Natural killer cell (primary cell): ENCODE measurements at regions not wholly inside any gene's neighbourhood (a gene's known extent, or its start where the extent isn't known, plus 50 kb on each side); places are given as distances from the start of the nearest gene placed in this dataset.

ENCODE experiments used
- ATAC-seq, 3 donors: fragments of 150-1000 bp in 2 of 3; fragments of 200-7000 bp in 1 of 3; cut with Tn5 transposase; 1 replicate in 1 of 3; 2 replicates in 2 of 3; pipeline ENCODE4 v1.10.0; 2021; ENCODE audit warnings: mild to moderate bottlenecking in 2 of 3, moderate library complexity in 2 of 3
- DNase-seq, 2 donors: peaks; one replicate each; pipeline versions ENCODE4 v3.0.0 to v3.0.0-alpha.2; 2013 to 2021; ENCODE audit warnings: mixed read lengths in 1 of 2
- H3K27ac ChIP-seq: one replicate; pipeline ENCODE4 v1.5.1; 2013; ENCODE audit warnings: mild to moderate bottlenecking, low read length
- H3K27me3 ChIP-seq: one replicate; pipeline ENCODE4 v1.6.1; 2013; ENCODE audit warnings: low read length; ENCODE audit not compliant: control insufficient read depth, insufficient read depth
- H3K36me3 ChIP-seq: one replicate; pipeline ENCODE4 v1.6.1; 2013; ENCODE audit warnings: low read length; ENCODE audit not compliant: control insufficient read depth, insufficient read depth
- H3K4me1 ChIP-seq: one replicate; pipeline ENCODE4 v1.6.1; 2013; ENCODE audit warnings: low read length; ENCODE audit not compliant: control insufficient read depth, insufficient read depth
- H3K4me3 ChIP-seq: one replicate; pipeline ENCODE4 v1.5.1; 2013; ENCODE audit warnings: low read length
- H3K9me3 ChIP-seq: one replicate; pipeline ENCODE4 v1.6.1; 2013; ENCODE audit warnings: low read length; ENCODE audit not compliant: control insufficient read depth, insufficient read depth
- H3K27ac Mint-ChIP-seq, 2 donors: one replicate each; pipeline ENCODE4 v1.8.0; 2022; ENCODE audit warnings: mild to moderate bottlenecking in 2 of 2, mixed read lengths in 2 of 2, moderate library complexity in 1 of 2
- H3K27me3 Mint-ChIP-seq, 2 donors: one replicate each; pipeline ENCODE4 v1.8.0; 2022; ENCODE audit warnings: low read depth in 2 of 2, mixed read lengths in 2 of 2
- H3K36me3 Mint-ChIP-seq: one replicate; pipeline ENCODE4 v1.8.0; 2022; ENCODE audit warnings: mixed read lengths
- H3K4me1 Mint-ChIP-seq, 2 donors: one replicate each; pipeline ENCODE4 v1.8.0; 2022; ENCODE audit warnings: mixed read lengths in 2 of 2
- H3K4me3 Mint-ChIP-seq: one replicate; pipeline ENCODE4 v1.8.0; 2022; ENCODE audit warnings: mild to moderate bottlenecking, moderate library complexity, mixed read lengths
- H3K9me3 Mint-ChIP-seq, 2 donors: one replicate each; pipeline ENCODE4 v1.8.0; 2022; ENCODE audit warnings: mixed read lengths in 2 of 2
- CTCF ChIP-seq: fragments of 200-600 bp; IDR thresholded peaks from one replicate; pipeline ENCODE4 v1.8.0; 2022; ENCODE audit warnings: antibody characterized with exemption
- WGBS: methylation state at CpG from one replicate; pipeline ENCODE4 v1.1.7; 2013; ENCODE audit warnings: missing lambda C conversion rate; ENCODE audit not compliant: insufficient coverage; 5-methylcytosine and 5-hydroxymethylcytosine counted together
- intact Hi-C: fragments of 100-400 bp; cut with micrococcal nuclease; formaldehyde crosslinking; loops from one replicate; pipeline ENCODE4 v1.14.2; 2022

GRCh38 chr6:119856136-119856535 is 506.6 kb upstream of the MAN1A1 start:
- H3K36me3 Mint-ChIP-seq: no peaks in the 10 kb centered on the region
- TF ChIP-seq CTCF: no peak
- Histone ChIP-seq H3K4me3 (no peak overlapping the region), H3K4me1 (no peaks in the 10 kb centered on the region), H3K36me3 (no peaks in the 10 kb centered on the region), H3K27ac (no peak overlapping the region), H3K27me3 (no peaks in the 10 kb centered on the region), H3K9me3 (no peaks in the 10 kb centered on the region)
- peak in 1 of 2 donors; percentile 24 for DNase-seq
- H3K27ac Mint-ChIP-seq: peak overlapping the region; percentile 13 to 78
- H3K4me1 Mint-ChIP-seq: peaks cover 8 to 9% of the 10 kb centered on the region in 2 donors
- no peaks in the 10 kb centered on the region for H3K9me3 Mint-ChIP-seq
- WGBS: 29% methylated on average over 3 of the region's 3 CpGs
- intact Hi-C loops: no loop called here
- peaks cover 0 to 2% of the 10 kb centered on the region in 2 donors for H3K27me3 Mint-ChIP-seq
- H3K4me3 Mint-ChIP-seq: peak overlapping the region; percentile 92
- peak; percentile 43 to 90 (median 82) for ATAC-seq

GRCh38 chr6:119848696-119849095 is 499.1 kb upstream of the MAN1A1 start:
- no peak overlapping the region for H3K27ac Mint-ChIP-seq
- 82% methylated on average over 2 of the region's 2 CpGs for WGBS

GRCh38 chr6:119845161-119845560 is 495.6 kb upstream of the MAN1A1 start:
- Histone ChIP-seq H3K36me3 (no peaks in the 10 kb centered on the region), H3K4me1 (no peaks in the 10 kb centered on the region), H3K9me3 (no peaks in the 10 kb centered on the region), H3K27me3 (peaks cover 3% of the 10 kb centered on the region), H3K27ac (no peak overlapping the region), H3K4me3 (no peak overlapping the region)
- Mint-ChIP-seq H3K4me3 (no peak overlapping the region), H3K4me1 (no peaks in the 10 kb centered on the region), H3K27me3 (peaks cover 0 to 3% of the 10 kb centered on the region in 2 donors), H3K27ac (no peak overlapping the region), H3K9me3 (peaks cover 2 to 10% of the 10 kb centered on the region in 2 donors), H3K36me3 (no peaks in the 10 kb centered on the region)
- ATAC-seq (no peak), DNase-seq (no peak)
- intact Hi-C loops: no loop called here
- TF ChIP-seq CTCF: no peak
- 88% methylated on average over 1 of the region's 1 CpG for WGBS

More at GRCh38 chr6:119848696-119849095, 499.1 kb upstream of the MAN1A1 start:
- no peak for TF ChIP-seq CTCF
- H3K9me3 Mint-ChIP-seq: no peaks in the 10 kb centered on the region
- H3K4me1 Mint-ChIP-seq: no peaks in the 10 kb centered on the region
- Histone ChIP-seq H3K4me3 (no peak overlapping the region), H3K27me3 (no peaks in the 10 kb centered on the region), H3K27ac (no peak overlapping the region), H3K9me3 (no peaks in the 10 kb centered on the region), H3K36me3 (no peaks in the 10 kb centered on the region), H3K4me1 (no peaks in the 10 kb centered on the region)
- peaks cover 0 to 5% of the 10 kb centered on the region in 2 donors for H3K27me3 Mint-ChIP-seq
- intact Hi-C loops: no loop called here
- no peaks in the 10 kb centered on the region for H3K36me3 Mint-ChIP-seq
- DNase-seq (no peak), ATAC-seq (no peak)
- H3K4me3 Mint-ChIP-seq: no peak overlapping the region

- H3K27ac Mint-ChIP-seq: no peak overlapping the region
- TF ChIP-seq CTCF: no peak
- H3K36me3 Mint-ChIP-seq: no peaks in the 10 kb centered on the region
- DNase-seq (no peak), ATAC-seq (no peak)
- H3K9me3 Mint-ChIP-seq: peaks cover 3 to 14% of the 10 kb centered on the region in 2 donors
- H3K4me3 Mint-ChIP-seq: no peak overlapping the region
- intact Hi-C loops: no loop called here
- no peaks in the 10 kb centered on the region for H3K36me3 ChIP-seq
- H3K4me1 Mint-ChIP-seq: no peaks in the 10 kb centered on the region
- H3K27ac ChIP-seq: no peak overlapping the region
- H3K4me1 ChIP-seq: no peaks in the 10 kb centered on the region
- peaks cover 0 to 3% of the 10 kb centered on the region in 2 donors for H3K27me3 Mint-ChIP-seq
- peaks cover 3% of the 10 kb centered on the region for H3K27me3 ChIP-seq
- WGBS: 90% methylated on average over 2 of the region's 2 CpGs
- H3K4me3 ChIP-seq: no peak overlapping the region
- no peaks in the 10 kb centered on the region for H3K9me3 ChIP-seq
Measured at GRCh38 chr6:119844387-119844786, 494.8 kb upstream of the MAN1A1 start.
